Activated CD4-positive, alpha-beta T cell treated with anti-CD3 and anti-CD28 coated beads, Interleukin-2, Interleukin-6, amounts not matched to agents 100 ng/mL and 50 ng/mL, durations not matched to agents 16 hours and 8 hours (primary cell): ENCODE measurements at regions not wholly inside any gene's neighbourhood (a gene's known extent, or its start where the extent isn't known, plus 50 kb on each side); places are given as distances from the start of the nearest gene placed in this dataset.
"Not testable (repeated sequence)": the region's sequence is repeated elsewhere in the genome, so short reads cannot be mapped to it uniquely, and the experiment has no call there.

Experiments used
- DNase-seq: peaks from one replicate; pipeline ENCODE4 v3.0.0-alpha.2; 2020

DNA sequence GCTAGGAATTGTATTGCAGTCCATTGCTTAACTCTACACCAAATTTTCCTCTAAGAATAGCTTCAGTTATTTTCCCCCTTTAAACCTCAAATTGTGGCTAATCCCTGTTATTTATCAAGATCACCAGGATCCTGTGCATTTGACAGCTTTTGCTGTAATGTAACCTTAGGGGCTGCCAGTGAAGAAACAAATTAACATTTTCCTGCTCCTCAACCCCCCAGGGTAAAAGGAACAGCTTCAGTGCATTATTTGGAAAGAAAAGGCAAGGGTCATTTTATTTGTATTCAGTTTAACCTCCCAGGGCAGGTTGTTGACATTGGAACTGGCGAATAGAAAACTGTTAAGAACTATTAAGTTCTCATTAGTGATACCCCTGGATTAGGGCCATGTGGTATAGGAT, 57.0 kb downstream of the PCDH20 start:
- DNase-seq: no peak

DNA sequence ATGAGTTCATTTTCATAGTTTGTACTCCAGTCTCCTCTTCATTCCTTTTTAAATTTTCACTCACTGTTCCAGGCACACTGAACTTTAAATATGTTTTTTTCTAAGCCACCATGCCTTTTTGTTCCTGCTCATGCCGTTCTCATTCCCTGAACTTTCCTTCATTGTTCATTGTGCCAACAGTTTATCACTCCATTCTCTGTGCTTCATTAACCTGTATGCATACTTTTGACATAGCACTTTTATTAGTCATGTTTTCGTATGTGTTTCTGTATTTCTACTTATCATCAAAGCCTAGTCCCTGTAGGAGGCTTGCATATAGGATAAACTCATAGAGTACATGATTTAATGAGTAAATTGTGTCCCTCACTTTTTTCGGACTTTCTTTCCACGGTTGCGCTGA, 65.3 kb downstream of the PCDH20 start:
- no peak for DNase-seq

DNA sequence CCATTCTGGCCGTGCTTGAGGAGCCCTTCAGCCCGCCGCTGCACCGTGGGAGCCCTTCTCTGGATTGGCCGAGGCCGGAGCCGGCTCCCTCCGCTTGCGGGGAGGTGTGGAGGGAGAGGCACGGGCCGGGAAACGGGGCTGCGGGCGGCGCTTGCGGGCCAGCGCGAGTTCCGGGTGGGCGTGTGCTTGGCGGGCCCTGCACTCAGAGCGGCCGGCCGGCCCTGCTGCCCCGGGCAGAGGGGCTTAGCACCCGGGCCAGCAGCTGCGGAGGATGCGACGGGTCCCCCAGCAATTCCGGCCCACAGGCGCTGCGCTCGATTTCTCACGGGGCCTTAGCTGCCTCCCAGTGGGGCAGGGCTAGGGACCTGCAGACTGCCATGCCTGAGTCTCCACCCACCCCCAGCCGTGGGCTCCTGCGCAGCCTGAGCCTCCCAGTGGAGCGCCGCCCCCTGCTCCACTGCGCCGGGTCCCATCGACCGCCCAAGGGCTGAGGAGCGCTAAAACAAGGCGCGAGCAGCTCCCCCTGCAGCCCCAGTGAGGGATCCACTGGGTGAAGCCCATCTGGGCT, 76.5 kb downstream of the PCDH20 start:
- DNase-seq: no peak

DNA sequence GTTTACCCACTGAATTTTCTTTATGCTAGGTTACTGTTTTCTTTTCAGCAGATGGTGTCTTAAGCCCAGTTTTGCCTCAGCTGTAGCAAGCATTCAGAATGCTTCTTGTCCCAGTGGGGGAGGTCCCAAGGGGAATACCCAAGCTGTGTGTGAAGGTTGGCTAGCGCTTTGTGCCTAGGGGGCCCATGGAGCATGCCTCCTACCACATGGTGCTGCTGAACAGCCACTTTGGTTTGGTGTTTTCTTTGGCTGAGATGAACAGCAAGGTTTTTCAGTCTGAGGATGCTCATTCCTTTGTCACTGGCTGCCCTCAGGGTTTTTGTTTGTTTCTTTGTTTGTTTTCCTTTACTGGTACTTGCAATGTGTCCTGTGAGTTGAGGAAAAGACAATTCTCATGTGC, 99.0 kb downstream of the PCDH20 start:
- no peak for DNase-seq

DNA sequence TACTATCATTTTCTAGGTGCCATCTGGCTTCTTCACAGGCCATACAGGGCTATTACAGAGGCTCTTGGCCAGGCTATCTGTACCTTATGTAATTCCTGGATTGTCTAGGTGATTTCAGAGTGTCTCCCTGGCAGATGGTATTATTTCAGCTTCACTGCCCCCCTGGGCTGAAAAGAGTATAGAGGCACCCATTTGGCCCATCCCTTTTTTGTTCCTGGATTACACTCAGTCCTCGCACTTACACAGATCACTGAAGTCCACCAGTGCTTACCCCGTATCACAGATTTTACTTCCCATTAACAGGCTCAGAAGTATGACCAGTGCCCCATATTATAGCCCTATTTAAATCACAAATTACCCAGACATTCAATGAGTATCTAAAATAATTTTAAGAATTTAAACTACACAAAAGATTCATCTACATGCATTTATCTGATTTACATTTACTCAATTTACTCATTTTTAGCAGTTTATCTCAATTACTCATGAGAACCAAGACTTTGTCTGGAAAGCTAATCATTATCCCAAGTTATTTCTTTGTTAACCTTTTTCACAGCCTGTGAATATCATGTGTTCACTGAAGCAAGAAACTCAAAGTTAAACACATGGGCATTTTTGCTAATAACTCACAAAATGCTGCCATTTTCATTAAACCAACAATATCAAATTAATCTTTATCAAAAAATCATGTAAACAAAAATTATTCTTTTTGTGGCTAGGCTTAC, 121.0 kb downstream of the PCDH20 start:
- DNase-seq: no peak

DNA sequence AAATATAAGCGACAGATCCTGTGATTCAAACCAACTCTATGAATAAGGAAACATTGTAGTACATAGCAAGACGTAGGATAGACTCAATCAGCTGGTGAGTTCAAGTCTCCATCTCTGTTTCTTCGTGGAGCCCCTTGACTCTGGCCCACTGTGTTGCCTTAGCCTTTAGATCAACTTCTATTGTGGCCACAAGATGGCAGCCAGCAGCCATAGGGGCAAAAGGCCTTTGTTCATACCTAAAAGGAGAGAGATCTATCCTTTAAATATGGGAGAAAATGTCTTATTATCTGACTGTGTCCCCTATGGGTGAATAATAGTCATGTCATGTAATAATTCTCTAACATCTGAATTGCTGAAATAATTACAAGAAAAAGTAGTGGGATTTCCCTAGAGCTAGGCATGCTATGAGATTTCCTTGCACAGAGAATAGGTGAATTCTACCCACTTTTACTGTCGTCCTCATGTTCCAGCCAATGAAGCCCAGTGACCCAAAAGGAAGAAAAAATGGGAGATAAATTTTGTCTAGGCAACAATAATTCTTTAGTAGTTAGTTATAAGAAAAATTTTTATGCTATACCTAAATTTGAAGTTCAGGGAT, 129.4 kb downstream of the PCDH20 start:
- peak; percentile 8 for DNase-seq

DNA sequence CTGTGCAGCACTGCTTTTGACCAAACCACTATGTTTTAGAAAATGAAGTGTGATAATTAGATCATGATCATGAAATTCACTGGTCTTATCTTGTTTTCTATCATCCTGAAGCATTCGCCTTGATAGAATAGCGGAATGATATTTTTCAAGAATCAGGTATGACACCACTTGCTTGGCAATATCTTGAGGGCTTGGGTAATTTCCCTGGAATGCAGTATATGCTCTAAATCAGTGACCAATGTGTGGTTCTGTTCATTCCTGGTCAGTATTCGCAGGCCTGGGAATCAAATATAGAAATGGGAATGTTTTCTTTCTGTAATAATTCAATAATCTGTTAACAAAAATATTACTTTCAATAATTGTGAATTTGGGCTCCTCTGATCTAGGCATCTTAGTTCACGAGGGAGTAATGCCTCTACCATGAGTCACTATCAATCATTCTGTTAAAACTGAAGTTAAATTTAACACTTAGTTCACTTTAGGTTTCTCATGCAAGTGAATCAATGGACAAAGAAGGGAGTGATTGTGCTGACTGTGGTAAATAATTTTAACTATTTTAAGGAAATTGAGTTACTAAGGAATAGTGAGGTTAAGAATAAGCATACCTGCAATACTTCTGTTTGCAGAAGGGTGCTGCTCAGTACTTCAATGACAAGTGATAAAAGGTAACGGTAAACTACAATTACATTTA, 137.9 kb downstream of the PCDH20 start:
- DNase-seq: no peak

DNA sequence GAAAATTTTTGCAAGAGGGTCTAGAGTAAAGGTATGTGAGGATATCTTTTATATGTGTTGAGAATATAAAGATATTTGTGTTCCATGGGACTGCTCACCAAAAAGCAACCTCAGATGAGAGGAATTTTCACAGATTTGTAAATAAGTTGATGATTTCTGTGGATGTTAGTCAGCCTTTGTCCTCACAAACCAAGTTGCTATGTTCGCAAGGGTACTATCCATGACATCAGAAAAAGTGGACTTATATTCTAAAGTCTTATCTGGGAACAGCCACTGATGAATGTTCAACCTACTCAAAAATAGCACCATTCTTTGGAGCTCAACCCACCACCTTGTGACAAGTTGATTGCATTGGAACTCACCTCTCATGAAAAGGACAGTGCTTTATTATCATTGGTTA, 138.6 kb downstream of the PCDH20 start:
- no peak for DNase-seq

DNA sequence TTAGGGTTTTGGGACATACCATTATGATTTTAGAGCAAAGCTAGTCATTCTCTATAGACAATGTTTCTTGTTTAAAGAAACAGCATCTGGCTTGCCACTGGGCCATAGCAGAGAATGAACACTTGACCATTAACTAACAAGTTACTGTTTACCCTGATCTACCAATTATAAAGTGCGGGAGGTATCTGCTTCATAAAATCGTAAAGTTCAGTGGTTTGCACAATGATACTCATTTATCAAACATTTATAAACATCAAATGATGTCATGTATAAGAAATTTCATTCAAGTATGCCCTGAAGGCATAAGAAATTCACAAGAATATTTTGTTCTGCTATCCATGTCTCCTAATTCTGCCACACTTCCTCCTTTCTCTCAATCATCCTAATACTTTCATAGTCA, 139.2 kb downstream of the PCDH20 start:
- DNase-seq: no peak

DNA sequence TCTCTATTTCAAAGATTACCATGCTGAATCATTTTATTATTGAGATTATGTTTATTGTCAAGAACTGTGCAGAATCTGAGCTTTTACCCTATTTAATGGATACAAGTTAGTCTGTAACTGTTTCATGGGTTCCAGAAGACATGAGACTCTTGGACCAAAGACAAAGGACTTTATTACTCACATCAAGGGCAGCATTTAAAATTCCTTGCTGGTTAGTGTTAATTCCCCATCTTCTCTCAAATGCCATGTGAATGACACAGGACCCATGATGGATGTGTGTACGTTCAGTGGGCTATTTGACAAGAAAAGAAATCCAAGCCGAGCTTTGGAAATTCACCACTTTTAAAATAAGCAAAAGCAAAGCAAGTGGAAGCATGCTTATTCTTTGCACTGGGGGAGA, 139.9 kb downstream of the PCDH20 start:
- DNase-seq: no peak

DNA sequence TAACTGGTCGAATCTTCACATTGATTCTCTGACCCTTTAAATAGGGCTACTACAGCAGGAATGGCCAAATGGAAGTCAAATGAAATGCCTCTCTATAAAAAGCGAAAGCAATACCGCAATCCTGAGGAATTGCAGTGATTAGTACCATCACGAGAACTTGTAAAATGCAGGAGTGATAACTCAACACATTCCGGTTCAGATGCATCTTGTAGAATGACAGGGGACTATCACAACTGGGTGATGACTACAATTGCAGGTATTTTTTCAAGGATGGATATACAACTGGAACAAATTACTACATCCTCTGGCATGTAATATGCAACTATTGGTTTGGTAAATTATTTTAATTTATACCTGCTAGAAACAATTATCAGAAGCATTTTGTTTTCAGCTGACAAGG, 140.4 kb downstream of the PCDH20 start:
- no peak for DNase-seq

DNA sequence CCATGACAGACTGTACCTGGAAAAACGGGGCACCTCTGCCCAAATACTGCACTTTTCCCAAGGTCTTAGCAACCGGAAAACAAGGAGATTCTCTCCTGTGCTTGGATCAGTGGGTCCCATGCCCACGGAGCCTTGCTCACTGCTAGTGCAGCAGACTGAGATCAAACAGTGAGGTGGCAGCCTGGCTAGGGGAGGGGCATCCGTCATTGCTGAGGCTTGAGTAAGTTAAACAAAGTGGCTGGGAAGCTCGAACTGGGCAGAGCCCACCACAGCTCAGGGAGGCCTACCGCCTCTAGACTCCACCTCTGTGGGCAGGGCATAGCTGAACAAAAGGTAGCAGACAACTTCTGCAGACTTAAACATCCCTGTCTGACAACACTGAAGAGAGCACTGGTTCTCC, 148.8 kb downstream of the PCDH20 start:
- not testable (repeated sequence) for DNase-seq

DNA sequence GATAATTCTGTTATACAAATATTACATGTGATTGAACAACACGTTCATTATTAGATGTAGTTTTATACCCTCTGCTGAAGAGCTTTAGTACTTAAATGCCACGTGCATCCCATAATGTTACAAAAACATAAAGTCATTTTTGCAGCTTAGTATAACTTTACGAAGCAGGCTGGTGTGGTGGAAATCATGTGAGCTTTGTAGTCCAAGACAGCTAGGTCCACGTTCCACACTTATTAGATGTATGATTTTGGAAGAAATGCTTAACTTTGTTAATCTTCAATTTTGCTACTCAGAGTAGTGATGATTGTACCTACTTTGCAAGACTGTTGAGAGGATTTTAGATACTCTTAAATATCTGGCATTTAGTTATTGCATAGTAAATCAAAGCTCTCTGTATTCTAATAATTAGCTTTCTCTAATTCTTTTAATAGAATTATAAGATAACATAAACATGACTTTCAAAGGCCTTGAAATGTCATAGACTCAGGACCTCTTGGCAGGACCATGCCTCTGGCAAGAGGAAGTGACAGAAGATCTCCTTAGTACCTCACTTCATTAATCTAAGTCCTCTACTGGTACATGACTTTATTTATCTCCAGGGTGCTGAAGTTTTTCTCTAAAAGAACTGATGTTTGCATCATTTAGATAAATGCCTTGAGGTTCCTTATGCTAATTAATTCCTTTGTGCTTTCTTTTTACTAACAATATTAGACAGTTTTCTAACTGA, 153.7 kb downstream of the PCDH20 start:
- no peak for DNase-seq

DNA sequence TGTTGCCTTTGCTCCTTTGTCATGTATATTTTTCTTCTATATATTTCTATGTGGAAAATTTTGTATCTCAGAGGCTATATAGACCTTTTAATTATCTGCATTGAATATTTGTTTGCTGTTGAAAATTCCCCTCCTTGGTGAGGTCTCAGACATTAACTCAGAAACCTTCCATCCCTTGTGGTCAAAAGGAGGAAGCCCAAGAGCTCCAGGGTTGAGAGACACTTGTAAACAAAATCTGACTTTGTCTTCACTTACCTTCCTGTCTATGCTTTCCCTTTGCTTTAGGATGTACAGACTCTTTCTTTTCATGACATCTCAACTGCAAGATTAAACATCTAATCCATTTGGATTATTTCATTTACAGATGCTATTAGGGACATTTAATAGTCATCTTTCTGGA, 157.5 kb downstream of the PCDH20 start:
- DNase-seq: no peak

DNA sequence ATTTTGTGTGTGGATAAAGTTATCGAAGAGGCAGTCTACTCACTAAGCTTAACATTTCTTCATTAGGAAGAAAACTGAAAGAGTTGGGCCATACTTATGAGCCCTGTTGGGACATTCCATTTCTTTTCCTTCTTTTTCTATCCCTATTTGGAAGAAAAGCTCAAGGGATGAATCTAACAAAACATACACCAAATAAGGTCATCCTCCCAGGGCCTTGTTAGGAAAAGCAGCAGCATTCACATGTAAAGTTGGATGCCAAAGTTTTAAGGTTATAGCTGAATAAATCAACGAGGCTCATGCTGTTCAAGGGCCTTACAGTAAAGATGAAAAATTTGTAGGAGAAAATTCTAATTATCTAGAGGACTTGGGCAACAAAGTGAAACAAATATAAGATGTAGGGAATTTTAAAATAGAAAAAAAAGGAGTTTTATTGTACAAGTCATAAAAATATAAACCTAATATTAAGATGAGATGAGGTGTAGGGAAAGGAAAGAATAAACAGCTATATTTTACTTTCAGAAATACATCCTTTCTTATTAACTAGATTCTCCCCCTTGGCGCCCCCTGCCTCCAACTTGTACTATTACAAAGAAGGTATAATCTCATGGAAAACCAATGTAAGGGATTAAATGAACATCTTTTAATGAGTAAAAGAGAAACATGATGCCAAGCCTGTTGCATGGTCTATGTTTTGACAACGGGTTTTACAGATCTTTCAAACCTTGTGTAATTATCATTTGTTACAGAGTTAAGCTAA, 160.4 kb downstream of the PCDH20 start:
- peak; percentile 4 for DNase-seq

DNA sequence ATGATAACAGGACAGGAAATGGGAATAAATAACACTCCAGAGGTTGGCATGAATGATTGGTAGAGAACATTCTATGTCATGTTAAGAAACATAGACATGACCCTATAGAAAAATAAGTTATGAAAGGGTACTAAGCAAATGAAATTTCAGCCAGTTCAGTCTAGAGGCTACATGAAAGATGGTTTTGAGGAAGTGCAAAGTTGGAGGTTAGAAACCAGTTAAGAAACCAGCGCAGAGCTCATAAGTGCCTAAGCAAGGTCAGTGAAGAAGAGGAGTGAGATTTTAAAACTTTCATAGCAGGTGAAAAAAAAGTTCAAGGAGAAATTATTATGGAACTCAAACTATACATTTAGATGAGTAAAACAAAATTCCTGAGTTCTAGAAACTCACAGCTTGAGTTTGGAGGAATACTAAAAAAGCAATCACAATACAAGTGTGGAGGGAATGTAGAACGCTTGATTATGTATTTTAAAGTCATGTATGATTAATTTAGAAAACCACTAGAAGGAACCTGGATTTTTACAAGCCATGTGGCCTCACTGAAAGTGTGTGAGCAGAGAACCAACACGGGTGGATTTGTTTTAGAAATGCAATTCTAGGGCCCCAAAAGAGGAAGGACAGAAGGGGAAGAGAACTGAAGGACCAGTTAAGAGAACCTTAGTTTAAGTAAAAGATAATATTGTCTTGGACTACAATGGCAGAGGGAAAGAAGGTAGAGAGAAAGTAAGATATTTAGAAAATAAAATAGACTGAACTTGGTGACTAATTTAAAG, 162.4 kb downstream of the PCDH20 start:
- no peak for DNase-seq

DNA sequence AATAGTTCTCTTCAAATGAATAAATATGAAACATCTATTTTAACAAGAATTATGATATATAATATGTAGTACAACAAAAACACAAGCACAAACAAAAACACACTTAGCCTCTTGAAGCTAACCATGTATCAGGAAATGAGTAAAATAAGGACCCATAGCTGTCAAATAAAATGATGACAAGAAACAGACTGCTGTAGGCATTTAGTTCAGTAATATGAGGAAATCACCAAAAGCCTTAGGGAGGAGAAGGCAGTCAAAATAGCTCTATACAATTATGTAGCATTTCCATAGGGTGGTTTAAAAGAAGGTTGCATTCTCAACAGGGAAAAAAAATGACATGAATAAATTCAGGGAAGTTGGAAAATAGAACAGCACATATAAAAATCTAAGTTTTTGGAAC, 163.4 kb downstream of the PCDH20 start:
- DNase-seq: no peak

DNA sequence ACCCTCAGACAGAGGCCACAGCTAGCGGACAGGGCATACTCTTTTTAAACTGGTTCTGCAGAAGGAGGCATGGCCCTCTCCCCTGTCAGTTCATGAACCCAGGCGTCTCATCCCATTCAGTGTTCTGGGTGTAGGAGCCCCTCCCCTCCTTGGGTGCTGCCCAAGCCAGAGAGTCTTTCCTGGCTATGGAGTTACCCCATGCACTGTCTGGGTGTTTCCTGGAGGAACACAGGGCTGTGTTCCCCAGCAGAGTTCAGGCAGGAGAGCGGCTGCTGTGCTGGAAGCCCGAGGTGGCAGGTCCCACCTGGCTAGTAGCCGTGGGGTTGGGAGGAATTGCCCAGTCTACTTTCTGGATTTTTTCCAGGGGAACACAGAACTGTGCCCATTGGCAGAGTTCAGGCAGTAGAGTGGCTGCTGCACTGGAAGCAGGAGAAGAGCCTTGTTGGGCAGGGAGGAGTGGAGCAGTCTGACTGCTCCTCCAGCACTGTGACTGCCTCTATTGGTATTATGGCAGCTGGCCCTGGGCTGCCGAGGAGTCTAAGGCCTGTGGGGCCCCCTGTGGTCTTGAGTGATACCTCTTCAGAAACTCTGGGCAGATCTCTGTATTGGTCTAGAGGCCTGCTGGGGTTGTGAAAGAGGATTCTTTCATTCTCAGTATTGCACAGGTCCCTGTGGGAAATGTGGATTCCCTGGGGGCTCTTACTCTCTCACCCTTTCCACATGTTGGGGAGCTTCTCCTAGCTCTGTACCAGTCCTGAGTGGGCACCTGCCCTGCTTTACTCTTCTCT, 168.3 kb downstream of the PCDH20 start:
- DNase-seq: no peak

DNA sequence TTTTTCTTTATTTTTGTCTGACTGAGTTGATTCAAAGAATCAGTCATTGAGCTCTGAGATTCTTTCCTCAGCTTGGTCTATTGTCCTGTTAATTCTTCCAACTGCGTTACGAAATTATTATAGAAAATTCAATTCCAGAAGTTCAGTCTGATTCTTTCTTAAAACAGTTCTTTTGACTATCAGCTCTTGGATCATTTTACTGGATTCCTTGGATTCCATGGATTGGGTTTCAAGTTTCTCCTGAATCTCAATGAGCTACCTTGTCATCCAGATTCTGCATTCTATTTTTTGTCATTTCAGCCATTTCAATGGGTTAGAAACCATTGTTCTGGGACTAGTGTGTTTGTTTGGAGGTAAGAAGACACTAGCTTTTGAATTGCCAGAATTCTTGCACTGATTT, 169.3 kb downstream of the PCDH20 start:
- DNase-seq: no peak

DNA sequence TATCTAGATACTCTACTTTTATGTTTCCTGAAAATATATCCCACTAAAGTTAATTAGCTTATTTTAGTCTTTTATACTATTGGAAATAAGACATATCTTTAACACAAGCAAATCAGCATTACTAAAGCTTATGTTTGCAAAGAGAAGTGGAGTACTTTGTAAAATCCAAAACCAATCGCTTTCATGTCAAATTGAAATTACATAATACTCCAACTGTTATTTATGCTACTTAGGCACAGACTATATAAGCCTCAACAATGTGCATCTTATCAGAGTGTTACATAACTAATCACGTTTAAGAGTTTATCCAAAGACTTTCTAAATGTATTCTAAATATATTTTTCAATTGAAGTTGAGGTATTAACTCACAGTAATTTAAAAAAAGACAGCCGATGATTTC, 200.0 kb downstream of the PCDH20 start:
- DNase-seq: no peak

DNA sequence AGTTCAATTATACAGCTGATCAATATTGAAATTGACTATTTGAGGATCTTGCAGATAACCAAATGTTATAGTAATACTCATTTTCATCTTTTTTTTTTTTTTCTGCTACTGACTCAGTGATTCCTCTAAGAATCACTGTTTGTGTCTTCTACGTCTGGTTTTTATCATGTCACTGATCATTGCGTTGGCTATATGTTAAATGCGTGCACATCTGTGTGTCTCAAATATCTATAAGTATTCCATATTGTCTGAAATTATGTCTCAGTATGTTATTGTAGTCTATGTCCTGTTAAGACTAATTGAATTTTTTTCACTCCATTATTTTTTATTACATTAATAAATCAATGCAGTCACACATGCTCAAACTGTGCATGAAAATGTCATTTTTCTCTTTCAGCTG, 200.5 kb downstream of the PCDH20 start:
- DNase-seq: no peak
